HK-2 (cell line): ENCODE measurements at regions not wholly inside any gene's neighbourhood (a gene's known extent, or its start where the extent isn't known, plus 50 kb on each side); places are given as distances from the start of the nearest gene placed in this dataset.
"Not testable (repeated sequence)": the region's sequence is repeated elsewhere in the genome, so short reads cannot be mapped to it uniquely, and the experiment has no call there.

Source experiments
- DNase-seq: peaks from one replicate; pipeline ENCODE4 v3.0.0-alpha.2; 2018; ENCODE audit not compliant: unreplicated experiment

- no peak for DNase-seq
Measured at GRCh38 chr10:16116404-16117304, 256.3 kb upstream of the MINDY3 start.

GRCh38 chr10:16117305-16117695 lies 257.0 kb upstream of the MINDY3 start:
- no peak for DNase-seq

GRCh38 chr10:16119445-16119844 lies 259.1 kb upstream of the MINDY3 start:
- no peak for DNase-seq

GRCh38 chr10:16120563-16120962 lies 260.3 kb upstream of the MINDY3 start:
- DNase-seq, result no peak

GRCh38 chr10:16141499-16141898 lies 281.2 kb upstream of the MINDY3 start:
- DNase-seq, result no peak

- DNase-seq, result no peak
Measured at GRCh38 chr10:16146993-16147392, 286.7 kb upstream of the MINDY3 start.

GRCh38 chr10:16155834-16156233 lies 281.0 kb upstream of the PTER start:
- DNase-seq, result no peak

GRCh38 chr10:16156681-16157080 lies 280.1 kb upstream of the PTER start:
- DNase-seq, result no peak

- DNase-seq, result not testable (repeated sequence)
Measured at GRCh38 chr10:16165067-16165466, 271.7 kb upstream of the PTER start.

GRCh38 chr10:16182144-16182543 lies 254.7 kb upstream of the PTER start:
- DNase-seq, result no peak

GRCh38 chr10:16182688-16183087 lies 254.1 kb upstream of the PTER start:
- DNase-seq, result no peak

GRCh38 chr10:16184096-16184597 lies 252.7 kb upstream of the PTER start:
- DNase-seq, result no peak

GRCh38 chr10:16184906-16185305 lies 251.9 kb upstream of the PTER start:
- DNase-seq, result no peak

GRCh38 chr10:16186564-16186963 lies 250.2 kb upstream of the PTER start:
- DNase-seq, result no peak

GRCh38 chr10:16187161-16187560 lies 249.6 kb upstream of the PTER start:
- DNase-seq, result no peak

- DNase-seq, result no peak
Measured at GRCh38 chr10:16192337-16192736, 244.5 kb upstream of the PTER start.

GRCh38 chr10:16193241-16193640 lies 243.6 kb upstream of the PTER start:
- DNase-seq, result no peak

GRCh38 chr10:16195178-16195769 lies 241.5 kb upstream of the PTER start:
- no peak for DNase-seq

- no peak for DNase-seq
Measured at GRCh38 chr10:16195894-16196293, 240.9 kb upstream of the PTER start.

GRCh38 chr10:16199216-16199615 lies 237.6 kb upstream of the PTER start:
- no peak for DNase-seq

GRCh38 chr10:16223618-16224017 lies 213.2 kb upstream of the PTER start:
- DNase-seq, result not testable (repeated sequence)

GRCh38 chr10:16227674-16228073 lies 209.1 kb upstream of the PTER start:
- DNase-seq, result no peak

GRCh38 chr10:16231176-16231575 lies 205.6 kb upstream of the PTER start:
- no peak for DNase-seq
